Effector memory CD8-positive, alpha-beta T cell (primary cell): ENCODE measurements at regions not wholly inside any gene's neighbourhood (a gene's known extent, or its start where the extent isn't known, plus 50 kb on each side); places are given as distances from the start of the nearest gene placed in this dataset.

Experiments used
- ATAC-seq: fragments of 150-1000 bp; cut with Tn5 transposase; replicated peaks from 2 replicates; pipeline ENCODE4 v1.10.0; 2021; ENCODE audit warnings: mild to moderate bottlenecking, moderate library complexity
- DNase-seq, 3 experiments: peaks; one replicate each; pipeline ENCODE4 v3.0.0; 2021
- H3K27ac Mint-ChIP-seq, 2 donors: one replicate each; pipeline ENCODE4 v1.8.0; 2022; ENCODE audit warnings: mild to moderate bottlenecking in 2 of 2, mixed read lengths in 2 of 2, moderate library complexity in 2 of 2
- H3K27me3 Mint-ChIP-seq, 2 donors: one replicate each; pipeline ENCODE4 v1.8.0; 2022; ENCODE audit warnings: mixed read lengths in 2 of 2
- H3K36me3 Mint-ChIP-seq: one replicate; pipeline ENCODE4 v1.8.0; 2022; ENCODE audit warnings: mild to moderate bottlenecking, moderate library complexity, mixed read lengths; ENCODE audit not compliant: insufficient read depth
- H3K4me1 Mint-ChIP-seq, 2 donors: one replicate each; pipeline ENCODE4 v1.8.0; 2022; ENCODE audit warnings: low read depth in 2 of 2, mixed read lengths in 2 of 2
- H3K4me3 Mint-ChIP-seq, 2 donors: one replicate each; pipeline ENCODE4 v1.8.0; 2022; ENCODE audit warnings: mild to moderate bottlenecking in 2 of 2, mixed read lengths in 2 of 2, moderate library complexity in 2 of 2
- H3K9me3 Mint-ChIP-seq, 2 donors: one replicate each; pipeline ENCODE4 v1.8.0; 2022; ENCODE audit warnings: mixed read lengths in 2 of 2

GRCh38 chr6:100155141-100155540 lies 161.1 kb upstream of the MCHR2 start:
- no peaks in the 10 kb centered on the region for H3K36me3 Mint-ChIP-seq
- peaks cover 0 to 11% of the 10 kb centered on the region in 2 donors for H3K27me3 Mint-ChIP-seq
- H3K4me3 Mint-ChIP-seq: no peak overlapping the region
- DNase-seq: no peak
- H3K9me3 Mint-ChIP-seq: no peaks in the 10 kb centered on the region
- no peak for ATAC-seq
- H3K4me1 Mint-ChIP-seq: no peaks in the 10 kb centered on the region
- H3K27ac Mint-ChIP-seq: no peak overlapping the region

- H3K4me3 Mint-ChIP-seq: no peak overlapping the region
- H3K9me3 Mint-ChIP-seq: no peaks in the 10 kb centered on the region
- ATAC-seq: no peak
- peaks cover 0 to 7% of the 10 kb centered on the region in 2 donors for H3K27me3 Mint-ChIP-seq
- H3K4me1 Mint-ChIP-seq: no peaks in the 10 kb centered on the region
- H3K27ac Mint-ChIP-seq: no peak overlapping the region
- DNase-seq: no peak
- no peaks in the 10 kb centered on the region for H3K36me3 Mint-ChIP-seq
Observed at GRCh38 chr6:100153636-100154275, 159.7 kb upstream of the MCHR2 start.

- H3K4me3 Mint-ChIP-seq: no peak overlapping the region
- H3K9me3 Mint-ChIP-seq: no peaks in the 10 kb centered on the region
Observed at GRCh38 chr6:100152201-100152600, 158.2 kb upstream of the MCHR2 start.

GRCh38 chr6:100144991-100145390 lies 151.0 kb upstream of the MCHR2 start:
- no peak overlapping the region for H3K4me3 Mint-ChIP-seq
- no peak for ATAC-seq
- H3K9me3 Mint-ChIP-seq: no peaks in the 10 kb centered on the region
- no peak overlapping the region for H3K27ac Mint-ChIP-seq
- H3K36me3 Mint-ChIP-seq: no peaks in the 10 kb centered on the region
- DNase-seq: no peak
- H3K4me1 Mint-ChIP-seq: no peaks in the 10 kb centered on the region
- H3K27me3 Mint-ChIP-seq: peaks cover 0 to 7% of the 10 kb centered on the region in 2 donors

More at GRCh38 chr6:100152201-100152600, 158.2 kb upstream of the MCHR2 start:
- H3K27ac Mint-ChIP-seq: no peak overlapping the region
- DNase-seq: no peak
- H3K4me1 Mint-ChIP-seq: no peaks in the 10 kb centered on the region
- H3K36me3 Mint-ChIP-seq: no peaks in the 10 kb centered on the region
- H3K27me3 Mint-ChIP-seq: peaks cover 0 to 7% of the 10 kb centered on the region in 2 donors
- no peak for ATAC-seq

GRCh38 chr6:100138346-100139022 lies 144.5 kb upstream of the MCHR2 start:
- Mint-ChIP-seq H3K4me3 (no peak overlapping the region), H3K27me3 (peaks cover 0 to 7% of the 10 kb centered on the region in 2 donors), H3K9me3 (no peaks in the 10 kb centered on the region), H3K4me1 (no peaks in the 10 kb centered on the region), H3K36me3 (no peaks in the 10 kb centered on the region), H3K27ac (no peak overlapping the region)
- no peak for ATAC-seq
- DNase-seq: no peak

- no peak overlapping the region for H3K4me3 Mint-ChIP-seq
Observed at GRCh38 chr6:100137759-100138158, 143.7 kb upstream of the MCHR2 start.

GRCh38 chr6:100136590-100136989 lies 142.6 kb upstream of the MCHR2 start:
- Mint-ChIP-seq H3K4me1 (no peaks in the 10 kb centered on the region), H3K27ac (no peak overlapping the region), H3K9me3 (no peaks in the 10 kb centered on the region), H3K36me3 (no peaks in the 10 kb centered on the region), H3K27me3 (peaks cover 0 to 7% of the 10 kb centered on the region in 2 donors), H3K4me3 (no peak overlapping the region)
- ATAC-seq (no peak), DNase-seq (no peak)

More at GRCh38 chr6:100137759-100138158, 143.7 kb upstream of the MCHR2 start:
- Mint-ChIP-seq H3K4me1 (no peaks in the 10 kb centered on the region), H3K27ac (no peak overlapping the region), H3K27me3 (peaks cover 0 to 7% of the 10 kb centered on the region in 2 donors), H3K9me3 (no peaks in the 10 kb centered on the region), H3K36me3 (no peaks in the 10 kb centered on the region)
- ATAC-seq: no peak
- no peak for DNase-seq

GRCh38 chr6:100135977-100136376 lies 142.0 kb upstream of the MCHR2 start:
- ATAC-seq (no peak), DNase-seq (no peak)
- Mint-ChIP-seq H3K4me3 (no peak overlapping the region), H3K27me3 (peaks cover 0 to 6% of the 10 kb centered on the region in 2 donors), H3K36me3 (no peaks in the 10 kb centered on the region), H3K9me3 (no peaks in the 10 kb centered on the region), H3K27ac (no peak overlapping the region), H3K4me1 (no peaks in the 10 kb centered on the region)

- Mint-ChIP-seq H3K4me3 (no peak overlapping the region), H3K27ac (no peak overlapping the region), H3K27me3 (no peaks in the 10 kb centered on the region), H3K4me1 (no peaks in the 10 kb centered on the region), H3K36me3 (no peaks in the 10 kb centered on the region), H3K9me3 (no peaks in the 10 kb centered on the region)
- DNase-seq (no peak), ATAC-seq (no peak)
Observed at GRCh38 chr6:100134703-100135102, 140.7 kb upstream of the MCHR2 start.

- Mint-ChIP-seq H3K27ac (no peak overlapping the region), H3K4me3 (no peak overlapping the region), H3K36me3 (no peaks in the 10 kb centered on the region), H3K27me3 (no peaks in the 10 kb centered on the region), H3K9me3 (no peaks in the 10 kb centered on the region), H3K4me1 (no peaks in the 10 kb centered on the region)
- no peak for ATAC-seq
- DNase-seq: no peak
Observed at GRCh38 chr6:100134297-100134696, 140.3 kb upstream of the MCHR2 start.

- Mint-ChIP-seq H3K4me3 (no peak overlapping the region), H3K36me3 (no peaks in the 10 kb centered on the region), H3K9me3 (no peaks in the 10 kb centered on the region), H3K27me3 (no peaks in the 10 kb centered on the region), H3K4me1 (no peaks in the 10 kb centered on the region), H3K27ac (no peak overlapping the region)
- ATAC-seq (no peak), DNase-seq (no peak)
Observed at GRCh38 chr6:100132005-100132404, 138.0 kb upstream of the MCHR2 start.

GRCh38 chr6:100130630-100131029 lies 136.6 kb upstream of the MCHR2 start:
- Mint-ChIP-seq H3K4me1 (no peaks in the 10 kb centered on the region), H3K9me3 (no peaks in the 10 kb centered on the region), H3K27ac (no peak overlapping the region), H3K36me3 (no peaks in the 10 kb centered on the region), H3K27me3 (no peaks in the 10 kb centered on the region), H3K4me3 (no peak overlapping the region)
- DNase-seq (no peak), ATAC-seq (no peak)

GRCh38 chr6:100126790-100127484 lies 132.9 kb upstream of the MCHR2 start:
- H3K9me3 Mint-ChIP-seq: no peaks in the 10 kb centered on the region
- DNase-seq (no peak), ATAC-seq (no peak)
- no peak overlapping the region for H3K27ac Mint-ChIP-seq
- H3K36me3 Mint-ChIP-seq: no peaks in the 10 kb centered on the region
- peaks cover 6 to 15% of the 10 kb centered on the region in 2 donors for H3K27me3 Mint-ChIP-seq
- no peaks in the 10 kb centered on the region for H3K4me1 Mint-ChIP-seq
- H3K4me3 Mint-ChIP-seq: no peak overlapping the region
